Right forelimb (tissue), 1 donor: ENCODE measurements at regions not wholly inside any gene's neighbourhood (a gene's known extent, or its start where the extent isn't known, plus 50 kb on each side); places are given as distances from the start of the nearest gene placed in this dataset.
A peak's percentile ranks its signal among the peaks of the same experiment; 100 is the strongest.

Experiments used
- DNase-seq: peaks from one replicate; pipeline ENCODE4 v3.0.0-alpha.2; 2018

- DNase-seq, result no peak
Observed at GRCh38 chr22:48254311-48254873, 1491.9 kb downstream of the TBC1D22A start.

GRCh38 chr22:48253573-48253972, 1491.1 kb downstream of the TBC1D22A start:
- DNase-seq, result no peak

- DNase-seq, result no peak
Observed at GRCh38 chr22:48253136-48253535, 1490.7 kb downstream of the TBC1D22A start.

- no peak for DNase-seq
Observed at GRCh38 chr22:48251629-48252028, 1489.2 kb downstream of the TBC1D22A start.

GRCh38 chr22:48250937-48251530, 1488.6 kb downstream of the TBC1D22A start:
- no peak for DNase-seq

- DNase-seq, result no peak
Observed at GRCh38 chr22:48250286-48250895, 1487.9 kb downstream of the TBC1D22A start.

- no peak for DNase-seq
Observed at GRCh38 chr22:48249713-48250268, 1487.3 kb downstream of the TBC1D22A start.

GRCh38 chr22:48248901-48249455, 1486.5 kb downstream of the TBC1D22A start:
- DNase-seq, result no peak

- no peak for DNase-seq
Observed at GRCh38 chr22:48247829-48248228, 1485.4 kb downstream of the TBC1D22A start.

GRCh38 chr22:48245196-48245485, 1482.7 kb downstream of the TBC1D22A start:
- no peak for DNase-seq

- DNase-seq, result no peak
Observed at GRCh38 chr22:48244388-48245195, 1482.1 kb downstream of the TBC1D22A start.

- DNase-seq, result no peak
Observed at GRCh38 chr22:48242461-48242864, 1480.0 kb downstream of the TBC1D22A start.

- DNase-seq, result no peak
Observed at GRCh38 chr22:48241658-48242057, 1479.2 kb downstream of the TBC1D22A start.

- no peak for DNase-seq
Observed at GRCh38 chr22:48240935-48241230, 1478.4 kb downstream of the TBC1D22A start.

GRCh38 chr22:48240148-48240934, 1477.9 kb downstream of the TBC1D22A start:
- DNase-seq, result no peak

GRCh38 chr22:48239461-48240147, 1477.2 kb downstream of the TBC1D22A start:
- DNase-seq, result no peak

GRCh38 chr22:48238966-48239365, 1476.5 kb downstream of the TBC1D22A start:
- no peak for DNase-seq

GRCh38 chr22:48238284-48238915, 1476.0 kb downstream of the TBC1D22A start:
- DNase-seq, result no peak

- no peak for DNase-seq
Observed at GRCh38 chr22:48237466-48238283, 1475.2 kb downstream of the TBC1D22A start.

GRCh38 chr22:48236261-48236660, 1473.8 kb downstream of the TBC1D22A start:
- DNase-seq, result no peak

GRCh38 chr22:48235744-48236143, 1473.3 kb downstream of the TBC1D22A start:
- DNase-seq, result peak; percentile 23
